GM12878 (cell line): ENCODE measurements at regions not wholly inside any gene's neighbourhood (a gene's known extent, or its start where the extent isn't known, plus 50 kb on each side); places are given as distances from the start of the nearest gene placed in this dataset.

Experiments used
- BCL11A ChIP-seq: IDR thresholded peaks from 2 replicates; pipeline ENCODE4 v1.6.1; 2011; ENCODE audit warnings: low read depth, low read length
- BMI1 ChIP-seq: fragments of 450-650 bp; IDR thresholded peaks from 2 replicates; pipeline ENCODE4 v1.6.1; 2016; ENCODE audit warnings: mild to moderate bottlenecking, moderate library complexity, borderline replicate concordance
- CTCF ChIP-seq, 3 experiments: IDR thresholded peaks in 2 of 3; conservative IDR thresholded peaks in 1 of 3; 2 replicates each; pipeline ENCODE4 v1.5.1; 2011; ENCODE audit warnings: low read depth in 3 of 3, low read length in 3 of 3, mild to moderate bottlenecking in 3 of 3, control low read depth in 2 of 3, moderate library complexity in 2 of 3, inconsistent platforms in 1 of 3, mixed read lengths in 1 of 3; ENCODE audit not compliant: control insufficient read depth in 2 of 3, insufficient read depth in 1 of 3; ENCODE audit errors: extremely low read depth in 1 of 3
- EZH2 ChIP-seq: IDR thresholded peaks from 2 replicates; pipeline ENCODE4 v1.6.1; 2012; ENCODE audit warnings: low read depth, mild to moderate bottlenecking, control low read depth, inconsistent platforms, low read length, borderline replicate concordance; ENCODE audit not compliant: control insufficient read depth
- GABPA ChIP-seq: IDR thresholded peaks from 2 replicates; pipeline ENCODE4 v1.6.1; 2014; ENCODE audit warnings: antibody characterized with exemption, low read depth, mild to moderate bottlenecking, inconsistent platforms
- PML ChIP-seq: IDR thresholded peaks from 2 replicates; pipeline ENCODE4 v1.6.1; 2012; ENCODE audit warnings: low read length, inconsistent platforms
- POLR2A ChIP-seq: IDR thresholded peaks from 2 replicates; pipeline ENCODE4 v1.6.1; 2011; ENCODE audit warnings: low read depth, mild to moderate bottlenecking, low read length
- POLR2AphosphoS5 ChIP-seq: IDR thresholded peaks from 2 replicates; pipeline ENCODE4 v1.6.1; 2011; ENCODE audit warnings: mild to moderate bottlenecking, low read length, inconsistent platforms
- TARDBP ChIP-seq: IDR thresholded peaks from 2 replicates; pipeline ENCODE4 v1.6.1; 2016; ENCODE audit warnings: borderline replicate concordance
- ZBTB33 ChIP-seq: fragments of 450-650 bp; IDR thresholded peaks from 2 replicates; pipeline ENCODE4 v1.6.1; 2017; ENCODE audit warnings: mild to moderate bottlenecking
- ZBTB40 ChIP-seq: fragments of 450-650 bp; IDR thresholded peaks from 2 replicates; pipeline ENCODE4 v1.6.1; 2016; ENCODE audit warnings: mild to moderate bottlenecking, moderate library complexity, borderline replicate concordance
- ZNF24 ChIP-seq: fragments of 450-650 bp; IDR thresholded peaks from 2 replicates; pipeline ENCODE4 v1.6.1; 2017; ENCODE audit warnings: antibody characterized with exemption, mild to moderate bottlenecking
- ZSCAN29 ChIP-seq: fragments of 450-650 bp; IDR thresholded peaks from 2 replicates; pipeline ENCODE4 v1.6.1; 2017; ENCODE audit warnings: mild to moderate bottlenecking, moderate library complexity

GRCh38 chr1:81213279-81213678, 587.5 kb upstream of the ADGRL2 start:
- TF ChIP-seq CTCF (IDR thresholded peaks at IDR 0.05 in 2 of 3, conservative IDR thresholded peaks at IDR 0.05 in 1 of 3; ENCODE audit: control insufficient read depth in 2 of 3, extremely low read depth in 1 of 3, insufficient read depth in 1 of 3, low read depth in 3 of 3, low read length in 3 of 3) (no peak), POLR2AphosphoS5 (no peak), BCL11A (no peak), PML (no peak), GABPA (no peak), POLR2A (no peak), EZH2 (no peak), TARDBP (no peak), ZSCAN29 (no peak), ZBTB40 (no peak), ZBTB33 (no peak), ZNF24 (no peak), BMI1 (no peak)
